GM19467 (cell line): ENCODE measurements at regions not wholly inside any gene's neighbourhood (a gene's known extent, or its start where the extent isn't known, plus 50 kb on each side); places are given as distances from the start of the nearest gene placed in this dataset.
"Not testable (repeated sequence)": the region's sequence is repeated elsewhere in the genome, so short reads cannot be mapped to it uniquely, and the experiment has no call there.

Experiments used
- ATAC-seq: cut with Tn5 transposase; IDR thresholded peaks from one replicate; pipeline ENCODE4 v1.9.1; 2021; ENCODE audit warnings: mild to moderate bottlenecking, moderate library complexity; ENCODE audit not compliant: unreplicated experiment

DNA sequence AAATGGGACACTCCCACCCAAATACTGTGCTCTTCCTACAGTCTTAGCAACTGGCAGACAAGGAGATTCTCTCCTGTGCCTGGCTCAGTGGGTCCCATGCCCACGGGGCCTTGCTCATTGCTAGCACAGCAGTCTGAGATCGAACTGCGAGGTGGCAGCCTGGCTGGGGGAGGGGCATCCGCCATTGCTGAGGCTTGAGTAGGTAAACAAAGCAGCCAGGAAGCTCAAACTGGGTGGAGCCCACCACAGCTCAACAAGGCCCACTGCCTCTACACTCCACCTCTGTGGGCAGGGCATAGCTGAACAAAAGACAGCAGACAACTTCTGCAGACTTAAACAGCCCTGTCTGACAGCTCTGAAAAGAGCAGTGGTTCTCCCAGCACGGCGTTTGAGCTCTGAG, 174.8 kb downstream of the COL12A1 start:
- ATAC-seq: not testable (repeated sequence)

DNA sequence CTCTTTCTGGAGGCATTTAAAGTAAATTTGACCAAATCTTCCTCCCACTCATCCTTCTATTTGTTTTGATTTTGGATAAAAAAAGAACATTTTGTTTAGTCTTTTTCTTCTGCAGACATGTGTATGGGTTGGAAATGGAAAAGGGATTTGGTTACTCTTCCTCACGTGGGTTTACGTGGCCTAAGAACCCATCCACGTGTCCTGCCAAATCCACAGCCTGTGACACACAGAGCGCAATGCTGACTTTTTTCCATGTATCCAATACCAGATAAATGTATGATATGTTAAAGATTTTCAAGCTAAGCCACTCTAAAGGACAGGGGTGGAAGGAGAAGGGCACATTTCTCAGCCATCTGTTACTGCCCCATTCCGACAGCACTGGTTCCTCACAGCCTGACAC, 176.5 kb downstream of the COL12A1 start:
- no peak for ATAC-seq

- ATAC-seq: no peak
Observed at GRCh38 chr6:75025371-75025770, 180.5 kb downstream of the COL12A1 start.

GRCh38 chr6:75024828-75025227, 181.0 kb downstream of the COL12A1 start:
- no peak for ATAC-seq

DNA sequence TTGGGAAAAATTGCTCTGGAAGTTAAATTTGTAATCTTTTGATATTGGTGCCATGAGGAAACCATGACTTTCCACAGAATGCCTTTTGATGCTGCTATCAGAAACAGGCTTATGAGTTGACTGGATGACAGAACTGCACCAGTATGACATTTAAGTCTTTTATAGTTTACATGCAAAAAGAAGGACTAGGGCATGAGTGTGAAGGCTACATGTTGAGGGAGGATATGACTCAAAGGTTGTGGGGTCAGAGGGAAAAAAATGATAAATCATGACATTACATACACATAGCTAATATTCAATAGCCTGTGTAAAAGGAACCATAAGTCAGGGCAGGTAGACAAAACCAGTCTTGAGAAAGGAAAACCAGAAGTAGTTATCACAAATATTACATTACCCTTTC, 182.2 kb downstream of the COL12A1 start:
- no peak for ATAC-seq

- ATAC-seq: no peak
Observed at GRCh38 chr6:75020971-75021370, 184.9 kb downstream of the COL12A1 start.

- no peak for ATAC-seq
Observed at GRCh38 chr6:75020376-75020775, 185.5 kb downstream of the COL12A1 start.

- no peak for ATAC-seq
Observed at GRCh38 chr6:75012018-75012417, 193.8 kb downstream of the COL12A1 start.

- ATAC-seq: not testable (repeated sequence)
Observed at GRCh38 chr6:75003984-75004383, 201.9 kb downstream of the COL12A1 start.

- no peak for ATAC-seq
Observed at GRCh38 chr6:74997646-74998045, 208.2 kb downstream of the COL12A1 start.

GRCh38 chr6:74993136-74993535, 212.7 kb downstream of the COL12A1 start:
- ATAC-seq: no peak

GRCh38 chr6:74991573-74992332, 214.1 kb downstream of the COL12A1 start:
- ATAC-seq: no peak

- no peak for ATAC-seq
Observed at GRCh38 chr6:74979065-74979766, 226.6 kb downstream of the COL12A1 start.

DNA sequence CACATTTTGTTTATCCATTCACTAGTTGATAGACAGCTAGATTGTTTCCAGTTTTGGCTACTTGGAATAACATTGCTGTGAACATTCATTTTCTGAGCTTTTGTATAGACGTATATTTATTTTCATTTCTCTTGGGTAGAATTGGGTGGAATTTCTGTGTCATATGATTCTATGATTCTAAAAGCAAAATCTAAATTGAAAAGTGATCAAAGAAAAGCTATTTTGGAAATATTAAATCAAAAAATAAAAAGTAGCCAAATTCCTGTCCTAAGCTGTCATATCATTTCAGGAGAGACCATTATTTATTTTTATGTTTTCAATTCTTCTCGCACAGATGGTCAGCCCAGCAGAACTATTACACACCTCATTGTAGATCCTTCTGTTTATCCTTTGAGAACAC, 229.2 kb downstream of the COL12A1 start:
- ATAC-seq: no peak

DNA sequence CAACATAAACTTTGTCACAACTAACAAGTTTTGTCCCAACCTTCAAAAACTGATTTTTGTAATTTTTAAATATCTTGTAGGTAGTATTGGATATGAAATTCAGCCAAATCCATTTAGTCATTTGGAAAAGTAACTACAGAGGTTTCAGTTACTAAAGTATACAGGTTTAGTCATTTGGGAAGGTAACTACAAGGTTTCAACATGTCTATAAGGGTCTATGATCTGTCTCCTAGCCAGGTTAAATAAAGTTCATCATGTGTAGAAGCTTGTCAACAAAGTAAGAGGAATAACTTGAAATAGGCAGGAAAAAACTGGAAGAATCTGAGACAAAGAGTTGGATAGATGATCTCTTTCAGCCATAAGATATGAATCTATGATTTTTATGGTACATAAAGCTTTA, 229.8 kb downstream of the COL12A1 start:
- ATAC-seq: no peak

DNA sequence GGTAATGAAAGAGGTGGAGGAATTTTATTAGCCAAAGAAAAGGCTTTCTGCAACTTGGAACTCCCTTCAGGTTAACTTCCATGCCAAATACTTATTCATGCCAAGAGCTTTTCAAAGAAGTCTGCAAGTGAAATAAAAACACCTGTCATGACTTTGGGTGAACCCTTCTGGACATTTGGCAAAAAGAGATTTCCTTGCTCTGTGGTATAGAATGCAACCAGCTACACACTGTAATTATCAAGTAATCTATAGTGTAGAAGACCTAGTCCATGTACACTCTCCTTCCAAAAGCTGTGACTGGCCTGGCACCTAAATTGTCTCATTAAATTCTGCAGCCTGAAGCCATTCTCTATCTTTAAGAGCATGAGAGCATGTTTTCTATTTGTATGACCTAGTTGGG, 232.3 kb downstream of the COL12A1 start:
- ATAC-seq: no peak

- no peak for ATAC-seq
Observed at GRCh38 chr6:74971633-74972032, 234.2 kb downstream of the COL12A1 start.

GRCh38 chr6:74969591-74970267, 236.1 kb downstream of the COL12A1 start:
- ATAC-seq: no peak

DNA sequence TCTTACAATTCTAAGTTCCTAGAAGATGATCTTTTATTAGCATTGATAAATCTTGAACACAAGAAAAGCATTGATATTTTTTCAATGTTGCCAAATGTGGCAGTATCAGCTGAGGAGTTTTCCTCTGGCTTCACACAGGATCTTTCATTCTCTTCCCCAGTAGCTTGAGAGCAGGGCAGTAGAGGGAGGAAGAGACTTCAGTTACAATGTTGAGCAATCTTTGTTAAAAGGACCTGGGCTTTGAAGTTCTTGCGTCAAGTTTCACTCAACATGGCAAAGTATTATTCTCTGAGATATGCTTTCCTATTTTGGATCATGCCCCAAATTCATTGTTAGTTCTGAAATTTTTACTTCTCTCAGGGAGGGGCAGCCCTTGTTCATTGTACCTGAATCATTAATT, 238.0 kb downstream of the COL12A1 start:
- ATAC-seq: no peak

- no peak for ATAC-seq
Observed at GRCh38 chr6:74966712-74967111, 239.1 kb downstream of the COL12A1 start.

- ATAC-seq: no peak
Observed at GRCh38 chr6:74964871-74965441, 240.9 kb downstream of the COL12A1 start.
